ENCODE measurements at regions not wholly inside any gene's neighbourhood (a gene's known extent, or its start where the extent isn't known, plus 50 kb on each side); places are given as distances from the start of the nearest gene placed in this dataset.

GRCh38 chr9:78566948-78567675 lies 270.2 kb downstream of the PSAT1 start:
- no peak for DNase-seq (ENCODE audit: low spot score)

GRCh38 chr9:78567693-78568092 lies 270.8 kb downstream of the PSAT1 start:
- DNase-seq (ENCODE audit: low spot score): no peak

GRCh38 chr9:78568774-78569173 lies 271.8 kb downstream of the PSAT1 start:
- DNase-seq (ENCODE audit: low spot score): no peak

GRCh38 chr9:78572266-78572665 lies 275.3 kb downstream of the PSAT1 start:
- DNase-seq (ENCODE audit: low spot score): no peak

- no peak for DNase-seq (ENCODE audit: low spot score)
Observed at GRCh38 chr9:78573205-78573604, 276.3 kb downstream of the PSAT1 start.

- DNase-seq (ENCODE audit: low spot score): no peak
Observed at GRCh38 chr9:78573669-78574068, 276.7 kb downstream of the PSAT1 start.

- DNase-seq (ENCODE audit: low spot score): no peak
Observed at GRCh38 chr9:78574354-78575045, 277.6 kb downstream of the PSAT1 start.

GRCh38 chr9:78575081-78575480 lies 278.2 kb downstream of the PSAT1 start:
- no peak for DNase-seq (ENCODE audit: low spot score)

- DNase-seq (ENCODE audit: low spot score): no peak
Observed at GRCh38 chr9:78575771-78576170, 278.8 kb downstream of the PSAT1 start.

GRCh38 chr9:78577156-78577906 lies 280.4 kb downstream of the PSAT1 start:
- DNase-seq (ENCODE audit: low spot score): no peak

- DNase-seq (ENCODE audit: low spot score): no peak
Observed at GRCh38 chr9:78578072-78578471, 281.1 kb downstream of the PSAT1 start.

GRCh38 chr9:78582821-78583220 lies 285.9 kb downstream of the PSAT1 start:
- no peak for DNase-seq (ENCODE audit: low spot score)

GRCh38 chr9:78584589-78584988 lies 287.7 kb downstream of the PSAT1 start:
- no peak for DNase-seq (ENCODE audit: low spot score)

- no peak for DNase-seq (ENCODE audit: low spot score)
Observed at GRCh38 chr9:78585909-78586308, 289.0 kb downstream of the PSAT1 start.

GRCh38 chr9:78590068-78590467 lies 293.1 kb downstream of the PSAT1 start:
- no peak for DNase-seq (ENCODE audit: low spot score)

GRCh38 chr9:78592811-78593210 lies 295.9 kb downstream of the PSAT1 start:
- no peak for DNase-seq (ENCODE audit: low spot score)

GRCh38 chr9:78595200-78595945 lies 298.4 kb downstream of the PSAT1 start:
- DNase-seq (ENCODE audit: low spot score): no peak

GRCh38 chr9:78596346-78596745 lies 299.4 kb downstream of the PSAT1 start:
- no peak for DNase-seq (ENCODE audit: low spot score)

GRCh38 chr9:78598120-78598519 lies 301.2 kb downstream of the PSAT1 start:
- DNase-seq (ENCODE audit: low spot score): no peak

- DNase-seq (ENCODE audit: low spot score): no peak
Observed at GRCh38 chr9:78599926-78600325, 303.0 kb downstream of the PSAT1 start.

GRCh38 chr9:78601957-78602565 lies 305.1 kb downstream of the PSAT1 start:
- no peak for DNase-seq (ENCODE audit: low spot score)
